22Rv1 (cell line): ENCODE measurements at regions not wholly inside any gene's neighbourhood (a gene's known extent, or its start where the extent isn't known, plus 50 kb on each side); places are given as distances from the start of the nearest gene placed in this dataset.
"Not testable (repeated sequence)": the region's sequence is repeated elsewhere in the genome, so short reads cannot be mapped to it uniquely, and the experiment has no call there.

Experiments used
- H3K27ac ChIP-seq: fragments of 450-650 bp; 2 replicates; pipeline ENCODE4 v1.5.1; 2017
- ZFX ChIP-seq: fragments of 450-650 bp; IDR thresholded peaks from 2 replicates; pipeline ENCODE4 v1.6.1; 2017; ENCODE audit warnings: antibody characterized with exemption, borderline replicate concordance
- TF ChIP-seq, protein P1 (sequence below): fragments of 450-650 bp; IDR thresholded peaks from 2 replicates; pipeline ENCODE4 v1.5.1; 2017; ENCODE audit warnings: mild to moderate bottlenecking

DNA sequence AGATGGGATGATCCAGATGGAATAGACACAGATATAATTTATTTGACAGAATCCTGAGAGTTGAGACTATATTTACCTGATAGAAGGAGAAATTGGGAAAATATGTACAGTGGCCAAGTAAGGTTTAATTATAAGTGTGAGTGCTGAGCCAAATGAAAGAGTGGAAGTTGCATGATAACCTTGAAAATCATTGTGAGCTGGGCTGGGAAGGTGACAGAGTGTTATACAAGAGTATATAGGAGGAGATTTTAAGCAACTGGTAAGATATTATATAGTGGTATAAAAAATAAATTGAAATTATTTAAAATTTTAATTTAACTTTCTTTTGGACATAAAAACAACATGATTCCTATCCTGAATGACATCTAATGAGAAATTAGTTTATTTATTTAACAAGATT is 340.8 kb downstream of the NUP35 start:
- TF ChIP-seq ZFX: no peak
- TF ChIP-seq, protein P1, sequence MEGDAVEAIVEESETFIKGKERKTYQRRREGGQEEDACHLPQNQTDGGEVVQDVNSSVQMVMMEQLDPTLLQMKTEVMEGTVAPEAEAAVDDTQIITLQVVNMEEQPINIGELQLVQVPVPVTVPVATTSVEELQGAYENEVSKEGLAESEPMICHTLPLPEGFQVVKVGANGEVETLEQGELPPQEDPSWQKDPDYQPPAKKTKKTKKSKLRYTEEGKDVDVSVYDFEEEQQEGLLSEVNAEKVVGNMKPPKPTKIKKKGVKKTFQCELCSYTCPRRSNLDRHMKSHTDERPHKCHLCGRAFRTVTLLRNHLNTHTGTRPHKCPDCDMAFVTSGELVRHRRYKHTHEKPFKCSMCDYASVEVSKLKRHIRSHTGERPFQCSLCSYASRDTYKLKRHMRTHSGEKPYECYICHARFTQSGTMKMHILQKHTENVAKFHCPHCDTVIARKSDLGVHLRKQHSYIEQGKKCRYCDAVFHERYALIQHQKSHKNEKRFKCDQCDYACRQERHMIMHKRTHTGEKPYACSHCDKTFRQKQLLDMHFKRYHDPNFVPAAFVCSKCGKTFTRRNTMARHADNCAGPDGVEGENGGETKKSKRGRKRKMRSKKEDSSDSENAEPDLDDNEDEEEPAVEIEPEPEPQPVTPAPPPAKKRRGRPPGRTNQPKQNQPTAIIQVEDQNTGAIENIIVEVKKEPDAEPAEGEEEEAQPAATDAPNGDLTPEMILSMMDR: no peak
- H3K27ac ChIP-seq: no peak overlapping the region

DNA sequence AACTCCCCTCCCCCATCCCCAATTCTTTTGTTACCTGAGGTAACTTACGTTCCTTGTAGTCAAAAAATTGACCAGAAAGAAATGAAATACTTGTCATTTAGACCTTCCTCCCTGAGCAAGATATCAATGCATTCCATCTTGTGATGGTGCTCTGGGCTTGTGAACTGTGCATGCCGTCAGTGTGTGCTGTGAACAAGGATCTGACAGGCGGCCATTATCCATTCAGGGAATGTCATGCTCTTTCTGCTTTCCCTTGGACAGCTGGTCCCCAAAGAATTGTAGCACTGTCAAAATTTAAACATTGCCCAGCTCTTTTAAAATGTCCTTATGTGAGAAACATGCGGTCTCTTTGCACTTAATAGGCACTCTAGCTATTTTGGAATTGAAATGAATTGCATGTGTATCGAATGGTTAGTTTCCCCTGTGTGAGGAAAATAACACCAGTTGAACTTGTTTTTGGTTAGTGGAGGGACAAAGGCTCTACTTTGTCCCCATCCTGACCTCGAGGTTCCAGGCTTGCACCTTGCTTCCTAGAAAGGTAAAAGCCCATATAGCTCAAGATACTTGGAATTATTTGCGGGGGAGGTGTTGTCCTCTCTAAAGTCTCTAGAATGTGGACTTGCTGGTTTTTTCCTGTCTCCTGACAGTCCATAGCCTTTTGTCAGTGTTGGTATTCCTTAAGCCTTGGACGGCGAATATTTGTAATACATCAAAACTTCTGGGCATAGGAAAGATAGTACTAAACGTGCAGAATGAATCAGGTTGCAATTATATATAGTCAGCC is 350.9 kb downstream of the NUP35 start:
- no peak overlapping the region for H3K27ac ChIP-seq
- TF ChIP-seq, protein P1: no peak
- TF ChIP-seq ZFX: no peak

DNA sequence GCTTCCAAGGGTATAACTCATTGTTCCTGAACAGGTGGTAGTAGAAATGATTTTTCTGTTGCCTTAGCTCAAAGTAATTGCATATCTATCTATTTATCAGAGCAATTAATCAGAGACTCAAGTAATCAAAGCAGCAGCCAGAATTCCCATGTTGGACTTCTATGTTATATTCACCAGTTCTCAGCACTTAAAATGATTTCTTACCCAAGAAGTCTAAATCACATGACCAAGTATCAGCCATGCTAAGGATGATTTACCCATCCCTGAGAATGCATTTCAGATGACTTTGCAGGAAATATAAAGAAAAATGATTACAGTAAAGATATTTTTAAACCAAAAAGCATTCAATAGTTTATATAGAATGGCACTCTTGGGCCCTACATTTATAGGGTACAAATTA is 352.2 kb downstream of the NUP35 start:
- TF ChIP-seq, protein P1: no peak
- TF ChIP-seq ZFX: no peak
- H3K27ac ChIP-seq: no peak overlapping the region

DNA sequence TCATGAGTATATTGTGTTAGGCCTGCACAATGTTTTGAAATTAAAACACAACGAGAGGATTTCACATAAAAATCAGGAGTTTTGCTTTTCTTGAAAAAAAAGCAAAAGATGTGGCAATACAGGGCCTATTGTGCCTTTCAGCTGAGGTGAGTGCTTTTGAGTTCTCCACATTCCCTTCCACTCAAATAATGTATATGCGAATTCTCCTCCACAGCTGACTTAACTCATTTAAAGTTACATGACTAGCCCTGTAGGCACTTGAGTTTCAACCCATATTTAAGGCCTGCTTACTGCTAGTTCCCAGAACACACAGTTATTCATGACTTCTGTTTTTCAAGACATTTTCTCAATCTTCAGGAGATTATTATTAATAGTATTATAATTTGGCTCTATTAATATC is 353.1 kb downstream of the NUP35 start:
- no peak overlapping the region for H3K27ac ChIP-seq
- TF ChIP-seq, protein P1: no peak
- no peak for TF ChIP-seq ZFX

DNA sequence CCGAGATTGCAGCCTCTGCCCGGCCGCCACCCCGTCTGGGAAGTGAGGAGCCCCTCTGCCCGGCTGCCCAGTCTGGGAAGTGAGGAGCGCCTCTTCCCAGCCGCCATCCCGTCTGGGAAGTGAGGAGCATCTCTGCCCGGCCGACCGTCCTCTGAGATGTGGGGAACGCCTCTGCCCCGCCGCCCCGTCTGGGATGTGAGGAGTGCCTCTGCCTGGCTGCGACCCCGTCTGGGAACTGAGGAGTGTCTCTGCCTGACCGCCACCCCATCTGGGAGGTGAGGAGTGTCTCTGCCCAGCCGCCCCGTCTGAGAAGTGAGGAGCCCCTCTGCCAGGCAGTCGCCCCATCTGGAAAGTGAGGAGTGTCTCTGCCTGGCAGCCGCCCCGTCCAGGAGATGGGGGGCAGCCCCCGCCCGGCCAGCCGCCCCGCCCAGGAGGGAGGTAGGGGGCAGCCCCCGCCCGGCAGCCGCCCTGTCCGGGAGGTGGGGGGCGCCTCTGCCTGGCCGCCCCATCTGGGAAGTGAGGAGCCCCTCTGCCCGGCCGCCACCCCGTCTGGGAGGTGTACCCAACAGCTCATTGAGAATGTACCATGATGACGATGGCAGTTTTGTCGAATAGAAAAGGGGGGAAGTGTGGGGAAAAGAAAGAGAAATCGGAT is 354.8 kb downstream of the NUP35 start:
- not testable (repeated sequence) for H3K27ac ChIP-seq

DNA sequence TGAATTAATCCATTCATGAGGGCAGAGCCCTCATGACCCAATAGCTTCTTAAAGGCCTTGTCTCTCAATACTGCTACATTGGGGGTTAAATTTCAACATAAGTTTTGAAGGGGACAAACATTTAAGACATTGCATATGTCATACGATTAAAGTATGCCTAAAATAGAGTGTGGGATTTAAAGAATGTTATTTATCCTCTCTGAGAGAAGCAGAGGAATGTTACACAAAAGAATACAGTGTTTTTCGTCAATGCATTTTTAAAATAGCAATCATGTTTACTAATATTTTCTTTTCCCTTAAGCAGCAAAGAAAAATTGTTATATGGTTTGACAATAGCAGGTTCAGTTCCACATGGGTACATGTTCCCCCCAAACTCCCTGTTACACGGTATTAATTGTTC is 363.1 kb downstream of the NUP35 start:
- no peak for TF ChIP-seq ZFX
- TF ChIP-seq, protein P1: no peak
- no peak overlapping the region for H3K27ac ChIP-seq

DNA sequence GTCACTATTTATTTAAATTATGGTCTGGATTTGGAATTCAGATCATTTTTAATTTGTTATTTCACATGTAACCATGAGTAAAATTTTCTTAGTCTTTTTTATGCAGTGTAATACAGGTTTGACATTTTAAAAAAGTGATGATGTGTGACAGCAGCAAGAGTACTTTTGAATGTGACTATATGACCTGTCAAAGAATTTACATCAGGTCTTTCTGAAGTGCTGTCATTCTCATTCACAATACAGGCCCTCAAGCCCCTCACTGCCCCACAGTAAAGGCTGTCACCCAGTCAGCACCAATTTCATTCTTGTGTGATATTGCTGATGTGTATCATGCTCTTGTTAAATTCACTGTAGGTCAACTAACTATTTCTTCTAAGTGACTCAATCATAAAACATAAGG is 364.2 kb downstream of the NUP35 start:
- TF ChIP-seq, protein P1: no peak
- no peak for TF ChIP-seq ZFX
- H3K27ac ChIP-seq: no peak overlapping the region
